Left lung (tissue), 4 donors: ENCODE measurements at regions not wholly inside any gene's neighbourhood (a gene's known extent, or its start where the extent isn't known, plus 50 kb on each side); places are given as distances from the start of the nearest gene placed in this dataset.
"Not testable (repeated sequence)": the region's sequence is repeated elsewhere in the genome, so short reads cannot be mapped to it uniquely, and the experiment has no call there.

Experiments used
- ATAC-seq: fragments of 200-7000 bp; cut with Tn5 transposase; one replicate; pipeline ENCODE4 v1.9.1; 2020; ENCODE audit warnings: moderate library complexity
- DNase-seq, 4 donors: peaks; one replicate each; pipeline ENCODE4 v3.0.0-alpha.2; 2013 to 2020
- H3K27ac ChIP-seq, 2 donors: fragments of 200-600 bp; sonication (generic) in 1 of 2; one replicate each; pipeline versions ENCODE4 v1.5.0 to v1.8.0; 2020 to 2021
- H3K27me3 ChIP-seq, 2 donors: fragments of 200-600 bp; sonication (generic) in 1 of 2; one replicate each; pipeline versions ENCODE4 v1.5.0 to v1.8.0; 2020 to 2021
- H3K36me3 ChIP-seq, 2 donors: fragments of 200-600 bp; sonication (generic) in 1 of 2; one replicate each; pipeline versions ENCODE4 v1.5.0 to v1.8.0; 2020 to 2021
- H3K4me1 ChIP-seq, 2 donors: fragments of 200-600 bp; one replicate each; pipeline ENCODE4 v1.8.0; 2021
- H3K4me3 ChIP-seq, 2 donors: fragments of 200-600 bp; sonication (generic) in 1 of 2; one replicate each; pipeline versions ENCODE4 v1.5.0 to v1.8.0; 2020 to 2021; ENCODE audit warnings: mild to moderate bottlenecking in 1 of 2
- H3K9me3 ChIP-seq, 2 donors: fragments of 200-600 bp; sonication (generic) in 1 of 2; one replicate each; pipeline versions ENCODE4 v1.5.0 to v1.8.0; 2020 to 2021
- CTCF ChIP-seq, 2 donors: fragments of 200-600 bp; sonication (generic) in 1 of 2; IDR thresholded peaks; one replicate each; pipeline versions ENCODE4 v1.5.0 to v1.8.0; 2021; ENCODE audit warnings: antibody characterized with exemption in 2 of 2
- intact Hi-C, 2 donors: fragments of 100-400 bp; cut with DNase I; formaldehyde crosslinking; loops; one replicate each; pipeline versions ENCODE4 v1.11.2 to v1.14.2; 2022
- donor health status: DM: no; HTN: yes; CAD: no.
- donor health status: DM: no; HTN: no; CAD: no.

DNA sequence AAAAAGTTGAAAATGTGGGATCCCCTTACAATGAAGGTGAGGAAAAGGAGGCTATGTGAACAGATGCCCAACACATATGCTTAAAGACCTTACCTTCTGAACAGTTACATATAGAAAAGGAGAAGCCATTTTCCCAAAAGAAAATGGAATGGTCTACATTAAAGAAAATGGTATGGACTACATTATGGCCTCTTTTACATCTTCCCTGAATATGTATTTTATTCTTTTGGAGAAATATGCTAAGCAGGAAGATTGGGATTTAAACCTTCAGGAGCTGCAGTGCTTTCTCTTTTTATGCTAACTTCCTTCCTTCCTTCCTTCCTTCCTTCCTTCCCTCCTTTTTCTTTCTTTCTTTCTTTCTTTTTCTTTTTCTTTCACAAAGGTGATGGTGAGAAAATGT is 155.4 kb downstream of the SEC23IP start:
- H3K27ac ChIP-seq: no peak overlapping the region
- H3K4me1 ChIP-seq: no peaks in the 10 kb centered on the region
- H3K36me3 ChIP-seq: no peaks in the 10 kb centered on the region
- H3K27me3 ChIP-seq: no peaks in the 10 kb centered on the region
- intact Hi-C loops: no loop called here
- DNase-seq (no peak), ATAC-seq (no peak)
- no peak overlapping the region for H3K4me3 ChIP-seq
- no peaks in the 10 kb centered on the region for H3K9me3 ChIP-seq
- no peak for TF ChIP-seq CTCF (IDR thresholded peaks at IDR 0.05)

- intact Hi-C loops: no loop called here
- no peaks in the 10 kb centered on the region for H3K27me3 ChIP-seq
- no peaks in the 10 kb centered on the region for H3K9me3 ChIP-seq
- ATAC-seq (no peak), DNase-seq (no peak)
- no peak overlapping the region for H3K4me3 ChIP-seq
- H3K36me3 ChIP-seq: no peaks in the 10 kb centered on the region
- TF ChIP-seq CTCF (IDR thresholded peaks at IDR 0.05): no peak
- H3K4me1 ChIP-seq: no peaks in the 10 kb centered on the region
- H3K27ac ChIP-seq: no peak overlapping the region
These were observed 155.9 kb downstream of the SEC23IP start for GRCh38 chr10:120048391-120048790.

DNA sequence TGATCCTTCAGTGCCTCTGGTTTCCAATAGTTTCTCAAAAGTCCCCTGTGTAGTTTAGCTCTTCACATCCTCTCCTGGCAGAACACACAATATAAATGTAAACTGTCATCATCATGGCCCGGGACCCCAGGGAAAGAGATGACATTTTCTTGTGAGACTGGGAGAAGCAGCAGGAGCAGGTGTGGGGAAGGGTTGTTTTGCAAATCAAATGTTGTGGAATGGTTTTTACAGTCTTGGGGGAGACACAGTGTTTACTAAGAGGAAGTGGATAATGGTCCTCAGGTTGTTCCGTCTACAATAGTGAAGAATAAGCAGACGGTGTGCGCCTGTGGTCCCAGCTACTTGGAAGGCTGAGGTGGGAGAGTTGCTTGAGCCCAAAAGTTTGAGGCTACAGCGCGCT is 159.1 kb downstream of the SEC23IP start:
- H3K4me3 ChIP-seq: no peak overlapping the region
- H3K4me1 ChIP-seq: no peaks in the 10 kb centered on the region
- no peaks in the 10 kb centered on the region for H3K36me3 ChIP-seq
- no peaks in the 10 kb centered on the region for H3K27me3 ChIP-seq
- no peak overlapping the region for H3K27ac ChIP-seq
- TF ChIP-seq CTCF (IDR thresholded peaks at IDR 0.05): no peak
- intact Hi-C loops: no loop called here
- H3K9me3 ChIP-seq: no peaks in the 10 kb centered on the region
- DNase-seq (no peak), ATAC-seq (no peak)

GRCh38 chr10:120052964-120053702 is 160.6 kb downstream of the SEC23IP start:
- no peaks in the 10 kb centered on the region for H3K27me3 ChIP-seq
- H3K27ac ChIP-seq: no peak overlapping the region
- no peak for ATAC-seq
- TF ChIP-seq CTCF (IDR thresholded peaks at IDR 0.05): no peak
- DNase-seq: peak in 1 of 4 donors; percentile 11
- H3K4me1 ChIP-seq: no peaks in the 10 kb centered on the region
- H3K9me3 ChIP-seq: no peaks in the 10 kb centered on the region
- intact Hi-C loops: no loop called here
- H3K4me3 ChIP-seq: no peak overlapping the region
- H3K36me3 ChIP-seq: no peaks in the 10 kb centered on the region

- H3K36me3 ChIP-seq, H3K9me3 ChIP-seq, H3K4me3 ChIP-seq, H3K4me1 ChIP-seq, ATAC-seq, intact Hi-C loops, DNase-seq, H3K27ac ChIP-seq: not testable (repeated sequence)
- H3K27me3 ChIP-seq: peaks cover 0 to 13% of the 10 kb centered on the region in 2 donors
These were observed 167.3 kb downstream of the SEC23IP start for GRCh38 chr10:120059790-120060189.

DNA sequence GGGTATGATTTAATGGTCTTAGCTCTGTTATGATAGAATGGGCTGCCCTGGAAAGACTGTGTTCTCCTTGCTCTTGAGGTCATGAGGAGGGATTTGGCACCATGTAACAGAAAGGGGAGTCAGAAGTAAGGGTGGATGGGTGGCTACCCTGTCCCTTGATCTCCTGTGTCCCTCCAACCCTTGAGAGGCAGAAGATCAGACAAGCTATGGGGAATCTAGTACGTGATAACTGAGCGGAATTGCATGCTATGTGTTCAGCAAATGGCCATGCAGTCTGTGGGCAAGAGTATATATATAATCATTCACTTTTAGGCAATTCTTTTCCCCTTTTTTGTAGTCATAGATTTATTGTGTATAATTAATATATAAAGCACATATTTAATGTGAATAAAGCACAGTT is 174.9 kb downstream of the SEC23IP start:
- H3K27ac ChIP-seq: no peak overlapping the region
- peaks cover 0 to 15% of the 10 kb centered on the region in 2 donors for H3K27me3 ChIP-seq
- no peaks in the 10 kb centered on the region for H3K9me3 ChIP-seq
- DNase-seq (no peak), ATAC-seq (no peak)
- H3K36me3 ChIP-seq: no peaks in the 10 kb centered on the region
- no peak overlapping the region for H3K4me3 ChIP-seq
- no peaks in the 10 kb centered on the region for H3K4me1 ChIP-seq
- intact Hi-C loops: no loop called here
- no peak for TF ChIP-seq CTCF (IDR thresholded peaks at IDR 0.05)
